Psoas muscle (tissue), 7 donors: ENCODE measurements at regions not wholly inside any gene's neighbourhood (a gene's known extent, or its start where the extent isn't known, plus 50 kb on each side); places are given as distances from the start of the nearest gene placed in this dataset.

Experiments used
- ATAC-seq, 4 donors: fragments of 200-7000 bp; cut with Tn5 transposase; one replicate each; pipeline ENCODE4 v1.9.1; 2020; ENCODE audit warnings: moderate library complexity in 3 of 4, mild to moderate bottlenecking in 2 of 4
- DNase-seq, 2 donors: peaks; one replicate each; pipeline ENCODE4 v3.0.0-alpha.2; 2020
- H3K27ac ChIP-seq: fragments of 200-600 bp; one replicate; pipeline ENCODE4 v1.8.0; 2022
- H3K27me3 ChIP-seq, 3 donors: fragments of 200-600 bp in 1 of 3; one replicate each; pipeline versions ENCODE4 v1.6.1 to v1.8.0; 2013 to 2022; ENCODE audit warnings: low read length in 2 of 3, mild to moderate bottlenecking in 2 of 3, moderate library complexity in 1 of 3; ENCODE audit not compliant: insufficient read depth in 3 of 3
- H3K36me3 ChIP-seq, 2 donors: fragments of 200-600 bp in 1 of 2; one replicate each; pipeline versions ENCODE4 v1.6.1 to v1.8.0; 2013 to 2022; ENCODE audit warnings: low read depth in 1 of 2, mild to moderate bottlenecking in 1 of 2, moderate library complexity in 1 of 2; ENCODE audit not compliant: insufficient read depth in 1 of 2
- H3K4me1 ChIP-seq: fragments of 200-600 bp; one replicate; pipeline ENCODE4 v1.8.0; 2022
- H3K4me3 ChIP-seq: fragments of 200-600 bp; one replicate; pipeline ENCODE4 v1.8.0; 2022; ENCODE audit warnings: mild to moderate bottlenecking
- H3K9me3 ChIP-seq: fragments of 200-600 bp; one replicate; pipeline ENCODE4 v1.8.0; 2022
- WGBS, 3 donors: extraction: QIAGEN DNeasy Blood & Tissue Kit; methylation state at CpG; one replicate each; pipeline versions ENCODE4 v1.1.6 to v1.1.7; 2013; 5-methylcytosine and 5-hydroxymethylcytosine counted together
- intact Hi-C, 2 donors: fragments of 100-400 bp; cut with DNase I; formaldehyde crosslinking; loops; one replicate each; pipeline versions ENCODE4 v1.11.0 to v1.14.2; 2022
- TF ChIP-seq, protein P1 (sequence below): fragments of 200-600 bp; IDR thresholded peaks from one replicate; pipeline ENCODE4 v1.8.0; 2022; ENCODE audit warnings: antibody characterized with exemption
- donor health status: healthy with polysubstance abuse.
- donor health status: DM: no; HTN: no; CAD: no; lungs with moderate emphysema.
- donor health status: Bipolar disorder and iron deficiency.
- donor health status: healthy.
- donor health status: DM: yes; HTN: yes; CAD: no.
- donor health status: DM: no; HTN: no; CAD: no.
- donor health status: DM: yes; HTN: yes; CAD: no.

DNA sequence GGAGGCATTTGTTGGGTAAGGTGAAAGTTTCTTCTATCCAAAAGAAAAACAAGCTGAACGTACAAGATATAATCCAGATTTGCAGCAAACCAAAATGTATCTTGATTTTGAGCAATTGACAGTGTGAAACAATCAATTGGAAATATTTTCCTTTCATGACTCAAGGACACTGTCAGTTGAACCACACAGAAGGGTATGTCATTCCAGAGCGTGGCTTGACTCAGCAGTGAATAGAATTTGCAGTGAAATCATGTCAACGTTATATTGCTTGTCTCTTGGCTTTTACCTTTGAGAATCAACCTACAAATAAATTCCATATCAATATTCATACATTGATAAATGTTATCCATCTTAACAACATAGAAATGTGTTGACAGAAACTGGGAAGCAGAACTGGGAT, 78.2 kb downstream of the TM2D3 start:
- Histone ChIP-seq H3K9me3 (no peaks in the 10 kb centered on the region), H3K4me1 (no peaks in the 10 kb centered on the region), H3K27me3 (peaks cover 0 to 5% (median 3%) of the 10 kb centered on the region in 3 donors), H3K4me3 (no peak overlapping the region), H3K27ac (no peak overlapping the region), H3K36me3 (no peaks in the 10 kb centered on the region)
- WGBS, 3 donors, result 73 to 78% (median 75%) methylated on average over 3 of the region's 3 CpGs
- DNase-seq, result no peak
- intact Hi-C loops, result no loop called here
- TF ChIP-seq, protein P1, sequence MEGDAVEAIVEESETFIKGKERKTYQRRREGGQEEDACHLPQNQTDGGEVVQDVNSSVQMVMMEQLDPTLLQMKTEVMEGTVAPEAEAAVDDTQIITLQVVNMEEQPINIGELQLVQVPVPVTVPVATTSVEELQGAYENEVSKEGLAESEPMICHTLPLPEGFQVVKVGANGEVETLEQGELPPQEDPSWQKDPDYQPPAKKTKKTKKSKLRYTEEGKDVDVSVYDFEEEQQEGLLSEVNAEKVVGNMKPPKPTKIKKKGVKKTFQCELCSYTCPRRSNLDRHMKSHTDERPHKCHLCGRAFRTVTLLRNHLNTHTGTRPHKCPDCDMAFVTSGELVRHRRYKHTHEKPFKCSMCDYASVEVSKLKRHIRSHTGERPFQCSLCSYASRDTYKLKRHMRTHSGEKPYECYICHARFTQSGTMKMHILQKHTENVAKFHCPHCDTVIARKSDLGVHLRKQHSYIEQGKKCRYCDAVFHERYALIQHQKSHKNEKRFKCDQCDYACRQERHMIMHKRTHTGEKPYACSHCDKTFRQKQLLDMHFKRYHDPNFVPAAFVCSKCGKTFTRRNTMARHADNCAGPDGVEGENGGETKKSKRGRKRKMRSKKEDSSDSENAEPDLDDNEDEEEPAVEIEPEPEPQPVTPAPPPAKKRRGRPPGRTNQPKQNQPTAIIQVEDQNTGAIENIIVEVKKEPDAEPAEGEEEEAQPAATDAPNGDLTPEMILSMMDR, result no peak
- no peak for ATAC-seq

DNA sequence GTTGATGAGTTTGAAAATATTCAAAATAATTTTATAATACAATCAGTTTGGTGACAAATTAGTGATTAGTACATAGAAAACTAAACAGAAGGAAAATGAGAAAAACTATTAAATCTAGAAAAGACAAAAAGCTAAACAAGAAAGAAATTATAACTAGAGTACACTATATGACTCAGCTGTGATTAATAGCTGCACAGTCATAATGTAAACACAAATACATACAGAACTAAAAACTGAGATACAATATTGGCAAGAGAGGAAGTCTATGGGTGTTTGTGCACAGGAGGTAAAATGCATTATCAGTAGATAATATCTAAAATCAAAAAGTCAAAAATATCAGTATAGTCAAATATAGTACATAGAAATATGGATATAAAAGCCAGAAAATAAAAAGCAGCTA, 80.7 kb upstream of the PCSK6 start:
- DNase-seq, result no peak
- intact Hi-C loops, result no loop called here
- Histone ChIP-seq H3K9me3 (no peaks in the 10 kb centered on the region), H3K4me3 (no peak overlapping the region), H3K4me1 (no peaks in the 10 kb centered on the region), H3K27ac (no peak overlapping the region), H3K36me3 (no peaks in the 10 kb centered on the region), H3K27me3 (no peaks in the 10 kb centered on the region)
- TF ChIP-seq, protein P1, result no peak
- ATAC-seq, result no peak

DNA sequence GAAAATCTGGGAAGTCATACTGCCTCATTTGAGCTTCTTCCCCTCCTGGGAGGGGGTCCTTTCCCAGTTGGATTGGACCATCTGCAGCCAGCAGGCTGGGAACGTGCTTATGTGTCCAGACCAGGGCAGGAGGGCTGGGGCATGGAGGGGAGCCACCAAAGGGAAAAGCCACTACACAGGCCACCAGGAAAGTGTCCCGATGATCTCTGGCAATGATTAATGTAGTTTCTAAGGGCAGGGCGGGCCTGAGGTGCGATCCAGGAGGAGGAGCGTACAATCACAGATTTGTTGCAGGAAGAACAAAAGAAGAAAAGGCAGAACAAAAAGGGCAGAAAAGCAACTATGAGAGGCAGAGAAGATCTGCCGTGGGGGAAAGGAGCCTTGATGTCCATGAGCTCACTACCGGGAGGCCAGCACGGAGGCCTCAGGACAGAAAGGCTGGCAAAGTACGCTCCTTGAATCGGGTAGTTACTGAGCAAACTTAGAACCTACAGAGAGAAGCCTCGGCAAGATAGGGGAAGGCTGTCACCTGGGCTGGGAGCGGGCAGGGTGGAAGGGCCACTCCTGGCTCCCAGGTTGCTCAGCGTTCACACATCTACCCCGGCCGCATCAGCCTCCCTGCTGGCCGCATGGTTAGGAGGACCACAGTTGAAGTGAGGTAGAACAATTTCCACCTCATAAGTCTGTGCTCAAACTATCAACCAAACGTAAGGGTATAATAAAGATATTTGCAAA, 79.5 kb upstream of the PCSK6 start:
- TF ChIP-seq, protein P1, result no peak
- DNase-seq (no peak), ATAC-seq (no peak)
- H3K4me3 ChIP-seq, result no peak overlapping the region
- no peaks in the 10 kb centered on the region for H3K9me3 ChIP-seq
- H3K36me3 ChIP-seq, result no peaks in the 10 kb centered on the region
- H3K27me3 ChIP-seq, result peaks cover 0 to 2% (median 0%) of the 10 kb centered on the region in 3 donors
- WGBS, 3 donors, result 87 to 90% (median 90%) methylated on average over 17 of the region's 17 CpGs
- H3K4me1 ChIP-seq, result no peaks in the 10 kb centered on the region
- intact Hi-C loops, result no loop called here
- no peak overlapping the region for H3K27ac ChIP-seq

DNA sequence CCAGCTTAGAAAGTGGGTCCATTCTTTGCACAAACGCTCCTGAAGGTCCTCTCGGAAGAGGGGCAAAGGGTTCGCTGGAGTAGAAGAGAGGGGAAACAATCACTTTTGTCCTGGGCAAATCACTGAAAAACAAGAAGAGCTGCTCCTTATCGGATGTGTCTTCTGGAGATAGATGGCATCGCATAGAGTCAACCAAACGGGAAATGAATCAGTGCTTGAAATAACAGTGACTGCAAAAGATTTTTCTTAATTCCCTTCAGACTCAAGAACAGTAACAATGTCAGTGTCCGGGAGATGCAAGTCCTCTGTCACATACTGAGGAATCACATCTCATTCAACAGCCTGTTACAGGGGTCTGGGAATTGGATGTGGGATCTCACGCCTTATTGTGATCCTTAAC, 78.8 kb upstream of the PCSK6 start:
- no peak overlapping the region for H3K4me3 ChIP-seq
- ATAC-seq (no peak), DNase-seq (no peak)
- no peaks in the 10 kb centered on the region for H3K36me3 ChIP-seq
- TF ChIP-seq, protein P1, result no peak
- intact Hi-C loops, result no loop called here
- WGBS, 3 donors, result 77 to 84% (median 81%) methylated on average over 8 of the region's 8 CpGs
- H3K27me3 ChIP-seq, result peaks cover 0 to 2% (median 0%) of the 10 kb centered on the region in 3 donors
- no peaks in the 10 kb centered on the region for H3K4me1 ChIP-seq
- no peak overlapping the region for H3K27ac ChIP-seq
- H3K9me3 ChIP-seq, result no peaks in the 10 kb centered on the region
